ENCODE measurements at regions not wholly inside any gene's neighbourhood (a gene's known extent, or its start where the extent isn't known, plus 50 kb on each side); places are given as distances from the start of the nearest gene placed in this dataset.

- Histone ChIP-seq H2AFZ (ENCODE audit: control insufficient read depth, low read length) (no peak overlapping the region), H3K9ac (ENCODE audit: control insufficient read depth, extremely low read depth, insufficient read depth, low read length) (no peak overlapping the region), H3K4me3 (ENCODE audit: control insufficient read depth in 2 of 3, extremely low read depth in 1 of 3, insufficient read depth in 2 of 3, low read depth in 1 of 3, low read length in 3 of 3) (no peak overlapping the region), H3K36me3 (ENCODE audit: control insufficient read depth in 2 of 2, extremely low read depth in 1 of 2, insufficient read depth in 2 of 2, low read length in 2 of 2) (no peaks in the 10 kb centered on the region), H3K4me2 (ENCODE audit: control insufficient read depth, extremely low read depth, insufficient read depth, low read depth, low read length) (no peak overlapping the region), H4K20me1 (ENCODE audit: control insufficient read depth, extremely low read depth, insufficient read depth, low read length) (no peaks in the 10 kb centered on the region), H3K79me2 (ENCODE audit: control insufficient read depth, insufficient read depth, low read length) (no peaks in the 10 kb centered on the region), H3K27me3 (ENCODE audit: control insufficient read depth, extremely low read depth, insufficient read depth, low read length) (no peaks in the 10 kb centered on the region), H3K9me1 (ENCODE audit: control insufficient read depth, extremely low read depth, insufficient read depth, low read length) (no peaks in the 10 kb centered on the region), H3K27ac (ENCODE audit: control insufficient read depth, insufficient read depth, low read length) (no peak overlapping the region), H3K9me3 (ENCODE audit: control insufficient read depth, low read depth, low read length) (no peaks in the 10 kb centered on the region), H3K4me1 (ENCODE audit: control insufficient read depth, extremely low read depth, insufficient read depth, low read length) (no peaks in the 10 kb centered on the region)
- TF ChIP-seq CTCF (optimal IDR thresholded peaks at IDR 0.05 in 1 of 3, IDR thresholded peaks at IDR 0.05 in 1 of 3, conservative IDR thresholded peaks at IDR 0.05 in 1 of 3; ENCODE audit: extremely low read depth in 1 of 3, insufficient read depth in 2 of 3, low read length in 3 of 3) = no peak
- FAIRE-seq (no peak), DNase-seq (ENCODE audit: low read depth, low spot score) (no peak)
- dilution Hi-C loops (cut with MboI; ENCODE audit: extremely low pct_ligation_motif_present, low sequenced_read_pairs) = no loop called here
These were observed 312.5 kb upstream of the PDGFD start for GRCh38 chr11:104476454-104476853.

- Histone ChIP-seq H3K9me3 (ENCODE audit: control insufficient read depth, low read depth, low read length) (no peaks in the 10 kb centered on the region), H3K9me1 (ENCODE audit: control insufficient read depth, extremely low read depth, insufficient read depth, low read length) (no peaks in the 10 kb centered on the region), H3K36me3 (ENCODE audit: control insufficient read depth in 2 of 2, extremely low read depth in 1 of 2, insufficient read depth in 2 of 2, low read length in 2 of 2) (no peaks in the 10 kb centered on the region), H3K9ac (ENCODE audit: control insufficient read depth, extremely low read depth, insufficient read depth, low read length) (no peak overlapping the region), H3K79me2 (ENCODE audit: control insufficient read depth, insufficient read depth, low read length) (no peaks in the 10 kb centered on the region), H2AFZ (ENCODE audit: control insufficient read depth, low read length) (no peak overlapping the region), H3K4me2 (ENCODE audit: control insufficient read depth, extremely low read depth, insufficient read depth, low read depth, low read length) (no peak overlapping the region), H4K20me1 (ENCODE audit: control insufficient read depth, extremely low read depth, insufficient read depth, low read length) (no peaks in the 10 kb centered on the region), H3K27me3 (ENCODE audit: control insufficient read depth, extremely low read depth, insufficient read depth, low read length) (no peaks in the 10 kb centered on the region), H3K27ac (ENCODE audit: control insufficient read depth, insufficient read depth, low read length) (no peak overlapping the region), H3K4me1 (ENCODE audit: control insufficient read depth, extremely low read depth, insufficient read depth, low read length) (no peaks in the 10 kb centered on the region), H3K4me3 (ENCODE audit: control insufficient read depth in 2 of 3, extremely low read depth in 1 of 3, insufficient read depth in 2 of 3, low read depth in 1 of 3, low read length in 3 of 3) (no peak overlapping the region)
- DNase-seq (ENCODE audit: low read depth, low spot score) (no peak), FAIRE-seq (no peak)
- TF ChIP-seq CTCF (optimal IDR thresholded peaks at IDR 0.05 in 1 of 3, IDR thresholded peaks at IDR 0.05 in 1 of 3, conservative IDR thresholded peaks at IDR 0.05 in 1 of 3; ENCODE audit: extremely low read depth in 1 of 3, insufficient read depth in 2 of 3, low read length in 3 of 3) (no peak), EZH2 (IDR thresholded peaks at IDR 0.05; ENCODE audit: low read length) (no peak)
- dilution Hi-C loops (cut with MboI; ENCODE audit: extremely low pct_ligation_motif_present, low sequenced_read_pairs) = no loop called here
These were observed 303.5 kb upstream of the PDGFD start for GRCh38 chr11:104467404-104467803.
